ENCODE measurements at regions not wholly inside any gene's neighbourhood (a gene's known extent, or its start where the extent isn't known, plus 50 kb on each side); places are given as distances from the start of the nearest gene placed in this dataset.

DNA sequence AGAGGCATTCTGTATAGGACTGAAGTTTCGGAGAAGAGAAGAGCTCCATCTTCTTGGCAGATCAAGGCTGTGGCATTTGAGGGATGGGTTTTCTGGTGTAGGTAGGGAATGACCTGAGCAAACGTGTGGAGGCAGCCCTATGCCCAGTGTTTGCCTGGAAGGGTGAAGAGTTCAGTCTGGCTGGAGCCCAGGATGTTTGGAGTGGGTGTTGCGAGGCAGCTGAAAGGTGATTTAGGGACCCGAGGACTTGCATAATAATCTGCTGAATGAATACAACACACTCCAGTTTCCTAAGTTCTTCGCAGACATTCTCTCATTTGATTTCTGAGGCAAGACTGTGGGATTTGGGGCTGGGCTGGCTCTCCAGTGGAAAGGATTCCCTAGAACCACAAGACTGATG, 186.2 kb downstream of the CYLD start:
- Histone ChIP-seq H3K9ac (ENCODE audit: low read depth, low read length) (no peak overlapping the region), H3K9me3 (ENCODE audit: control insufficient read depth, insufficient read depth, low read length) (no peaks in the 10 kb centered on the region), H3K36me3 (ENCODE audit: insufficient read depth, low read length) (no peaks in the 10 kb centered on the region), H3K4me1 (ENCODE audit: insufficient read depth, low read length) (no peaks in the 10 kb centered on the region)

DNA sequence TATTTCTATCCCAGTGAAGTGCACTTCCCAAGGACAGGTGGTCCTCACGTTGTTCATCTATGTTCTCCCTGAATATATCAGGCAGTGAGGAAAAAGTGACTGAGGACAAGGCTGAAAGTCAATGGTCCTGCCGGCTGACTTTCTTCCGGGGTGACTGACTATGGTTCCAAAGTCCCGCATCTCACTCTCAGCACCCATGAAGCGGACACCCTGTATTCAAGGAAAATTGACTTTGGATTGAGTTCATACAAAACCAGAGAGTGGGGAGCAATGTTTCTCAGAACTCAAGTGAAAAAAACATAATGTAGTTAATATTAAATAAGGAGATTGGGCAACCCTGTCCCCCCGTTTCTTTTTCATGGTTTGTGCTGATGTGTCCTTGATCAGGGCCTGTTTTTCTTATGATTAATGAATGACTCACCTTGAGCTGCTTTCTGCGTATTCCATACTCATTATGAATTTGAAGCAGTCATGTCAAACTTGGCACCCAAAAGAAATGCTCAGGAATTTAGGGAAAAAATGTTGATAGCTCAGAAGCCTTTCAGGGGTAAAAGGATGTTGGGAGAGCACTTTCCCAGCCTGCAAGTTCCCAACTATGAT, 184.0 kb downstream of the CYLD start:
- H3K36me3 ChIP-seq (ENCODE audit: insufficient read depth, low read length) = no peaks in the 10 kb centered on the region
- no peaks in the 10 kb centered on the region for H3K4me1 ChIP-seq (ENCODE audit: insufficient read depth, low read length)
- H3K9me3 ChIP-seq (ENCODE audit: control insufficient read depth, insufficient read depth, low read length) = no peaks in the 10 kb centered on the region
- H3K9ac ChIP-seq (ENCODE audit: low read depth, low read length) = no peak overlapping the region

DNA sequence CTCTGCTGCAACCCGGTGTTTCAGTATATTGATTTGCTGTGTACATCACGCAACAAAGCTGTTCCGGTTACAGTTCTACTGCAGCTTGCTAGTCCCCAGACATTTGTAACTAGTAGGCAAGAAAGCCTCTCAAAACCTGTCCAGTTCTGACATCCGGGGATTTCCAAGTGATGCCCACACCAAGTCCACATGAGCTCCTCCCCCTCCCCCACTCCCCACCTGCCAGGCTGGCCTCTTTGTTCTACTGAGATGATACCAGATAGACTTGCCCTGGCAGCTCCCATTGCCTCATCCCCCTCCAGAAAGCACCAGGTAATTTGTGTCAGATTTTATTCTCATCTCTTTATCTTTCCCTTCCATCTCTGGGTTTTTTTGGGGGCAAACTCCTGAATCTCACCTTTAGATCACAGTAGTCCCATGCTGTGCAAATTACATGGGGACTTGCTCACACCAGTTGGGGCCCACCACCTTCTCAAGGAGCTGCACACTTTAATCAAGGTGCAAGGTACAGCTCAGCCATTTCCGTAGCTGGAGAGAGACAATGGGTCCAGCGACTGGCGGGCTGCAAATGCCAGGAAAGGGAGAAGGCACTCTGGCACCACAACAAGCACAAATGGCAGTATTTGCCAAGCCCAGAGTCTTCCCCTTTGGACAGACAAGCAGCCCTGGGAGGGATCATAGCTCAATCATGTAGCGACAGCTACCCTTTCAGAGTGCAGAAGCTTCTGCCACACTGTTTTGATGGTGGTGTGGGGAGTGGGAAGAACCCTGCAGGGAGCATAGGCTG, 183.1 kb downstream of the CYLD start:
- Histone ChIP-seq H3K9me3 (ENCODE audit: control insufficient read depth, insufficient read depth, low read length) (no peaks in the 10 kb centered on the region), H3K9ac (ENCODE audit: low read depth, low read length) (no peak overlapping the region), H3K36me3 (ENCODE audit: insufficient read depth, low read length) (no peaks in the 10 kb centered on the region), H3K4me1 (ENCODE audit: insufficient read depth, low read length) (no peaks in the 10 kb centered on the region)

DNA sequence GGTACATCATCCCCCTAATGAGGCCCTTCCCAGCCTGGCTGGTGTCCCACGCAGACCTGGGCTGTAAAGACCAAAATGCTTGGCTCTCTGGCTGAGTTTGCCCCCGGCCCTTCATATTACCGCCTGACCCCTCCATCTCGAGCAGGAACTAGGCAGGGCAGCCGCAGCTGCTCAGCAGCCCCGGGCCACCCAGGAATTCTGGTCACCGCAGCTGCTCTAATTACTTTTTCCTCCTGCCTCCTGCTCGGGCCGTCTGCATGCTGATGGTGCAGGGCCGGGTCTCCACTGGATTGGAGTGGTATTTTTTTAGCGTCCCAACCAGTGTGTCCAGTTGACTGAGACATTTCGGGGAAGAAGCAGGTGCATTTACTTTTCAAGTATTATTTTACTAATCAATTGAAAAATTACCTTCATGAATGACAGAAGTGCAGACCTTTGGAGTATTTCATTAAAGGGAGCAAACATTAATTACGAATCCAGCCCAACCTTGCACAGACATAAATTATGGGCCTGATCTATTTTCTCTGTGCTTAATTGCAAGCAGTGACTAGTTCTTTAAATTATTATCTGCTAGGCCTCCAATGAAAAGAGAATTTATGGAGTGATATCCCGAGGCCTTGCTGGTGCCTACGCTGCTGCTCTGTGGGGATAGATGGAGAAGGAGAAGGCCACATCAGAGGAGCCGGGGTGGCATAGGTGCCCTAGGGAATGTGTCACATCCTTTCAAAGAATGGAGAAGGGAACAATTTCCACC, 176.2 kb downstream of the CYLD start:
- H3K36me3 ChIP-seq (ENCODE audit: insufficient read depth, low read length) = no peaks in the 10 kb centered on the region
- H3K9me3 ChIP-seq (ENCODE audit: control insufficient read depth, insufficient read depth, low read length) = no peaks in the 10 kb centered on the region
- no peaks in the 10 kb centered on the region for H3K4me1 ChIP-seq (ENCODE audit: insufficient read depth, low read length)
- H3K9ac ChIP-seq (ENCODE audit: low read depth, low read length) = no peak overlapping the region

DNA sequence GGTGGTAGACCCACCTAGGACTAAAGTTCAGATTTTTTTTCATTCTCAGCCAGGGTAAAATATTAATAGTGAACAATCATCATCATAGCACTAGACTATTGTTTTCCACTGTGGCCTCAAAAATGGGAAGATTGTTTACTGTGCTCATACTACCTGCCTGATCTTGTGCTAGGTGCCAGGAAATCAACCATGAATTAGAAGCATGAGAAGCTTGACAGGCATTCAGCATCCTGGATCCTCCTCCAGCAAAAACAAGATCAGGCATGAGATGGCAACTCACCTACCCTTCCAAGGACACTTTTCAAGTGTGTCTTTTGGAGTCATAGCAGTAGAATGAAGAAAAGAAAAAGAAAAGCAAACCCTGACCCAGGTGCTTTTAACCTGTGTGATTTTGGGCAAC, 174.2 kb downstream of the CYLD start:
- H3K9ac ChIP-seq (ENCODE audit: low read depth, low read length) = no peak overlapping the region
- H3K4me1 ChIP-seq (ENCODE audit: insufficient read depth, low read length) = no peaks in the 10 kb centered on the region
- H3K9me3 ChIP-seq (ENCODE audit: control insufficient read depth, insufficient read depth, low read length) = no peaks in the 10 kb centered on the region

DNA sequence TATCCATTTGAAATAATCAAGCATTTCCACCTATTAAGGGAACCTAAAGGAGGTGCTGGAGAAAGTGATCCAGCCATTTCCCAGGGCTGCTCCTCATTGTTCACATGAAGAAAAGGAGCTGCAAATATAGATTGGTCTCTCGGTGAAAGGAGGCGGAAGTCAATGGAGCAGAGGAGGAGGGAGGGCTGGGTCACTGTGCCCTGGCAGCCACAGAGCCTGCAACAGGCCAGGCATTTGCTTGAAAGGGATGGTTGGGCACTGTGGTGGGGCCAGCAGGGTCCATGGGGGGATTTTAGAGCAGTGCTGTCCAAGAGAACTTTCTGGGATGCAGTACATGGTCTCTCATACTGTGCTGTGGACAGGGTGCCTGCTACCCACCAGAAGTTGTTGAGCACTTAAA, 173.2 kb downstream of the CYLD start:
- H3K36me3 ChIP-seq (ENCODE audit: insufficient read depth, low read length) = no peaks in the 10 kb centered on the region
- H3K9me3 ChIP-seq (ENCODE audit: control insufficient read depth, insufficient read depth, low read length) = no peaks in the 10 kb centered on the region
- H3K9ac ChIP-seq (ENCODE audit: low read depth, low read length) = no peak overlapping the region
- H3K4me1 ChIP-seq (ENCODE audit: insufficient read depth, low read length) = no peaks in the 10 kb centered on the region

More for the DNA sequence above, 174.2 kb downstream of the CYLD start:
- H3K36me3 ChIP-seq (ENCODE audit: insufficient read depth, low read length) = no peaks in the 10 kb centered on the region

DNA sequence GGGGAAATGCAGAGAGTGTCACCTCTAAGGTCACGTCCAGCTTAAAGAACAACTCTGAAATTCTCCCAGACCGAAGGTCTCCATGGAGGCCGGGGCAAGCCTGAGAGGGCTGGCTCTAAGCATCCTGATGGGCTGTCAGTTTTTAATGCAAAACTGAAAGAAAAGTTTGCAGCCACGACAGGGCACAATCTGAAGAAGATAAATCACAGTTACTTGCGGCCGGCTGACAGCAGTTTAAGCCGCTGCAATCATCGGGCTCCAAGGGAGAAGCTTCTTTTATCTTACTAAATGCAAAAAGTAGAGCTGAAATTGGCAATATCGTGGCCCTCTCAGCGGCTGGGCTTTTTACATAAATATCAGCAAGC, 168.8 kb downstream of the CYLD start:
- Histone ChIP-seq H3K9me3 (ENCODE audit: control insufficient read depth, insufficient read depth, low read length) (no peaks in the 10 kb centered on the region), H3K4me1 (ENCODE audit: insufficient read depth, low read length) (no peaks in the 10 kb centered on the region), H3K9ac (ENCODE audit: low read depth, low read length) (no peak overlapping the region), H3K36me3 (ENCODE audit: insufficient read depth, low read length) (no peaks in the 10 kb centered on the region)

DNA sequence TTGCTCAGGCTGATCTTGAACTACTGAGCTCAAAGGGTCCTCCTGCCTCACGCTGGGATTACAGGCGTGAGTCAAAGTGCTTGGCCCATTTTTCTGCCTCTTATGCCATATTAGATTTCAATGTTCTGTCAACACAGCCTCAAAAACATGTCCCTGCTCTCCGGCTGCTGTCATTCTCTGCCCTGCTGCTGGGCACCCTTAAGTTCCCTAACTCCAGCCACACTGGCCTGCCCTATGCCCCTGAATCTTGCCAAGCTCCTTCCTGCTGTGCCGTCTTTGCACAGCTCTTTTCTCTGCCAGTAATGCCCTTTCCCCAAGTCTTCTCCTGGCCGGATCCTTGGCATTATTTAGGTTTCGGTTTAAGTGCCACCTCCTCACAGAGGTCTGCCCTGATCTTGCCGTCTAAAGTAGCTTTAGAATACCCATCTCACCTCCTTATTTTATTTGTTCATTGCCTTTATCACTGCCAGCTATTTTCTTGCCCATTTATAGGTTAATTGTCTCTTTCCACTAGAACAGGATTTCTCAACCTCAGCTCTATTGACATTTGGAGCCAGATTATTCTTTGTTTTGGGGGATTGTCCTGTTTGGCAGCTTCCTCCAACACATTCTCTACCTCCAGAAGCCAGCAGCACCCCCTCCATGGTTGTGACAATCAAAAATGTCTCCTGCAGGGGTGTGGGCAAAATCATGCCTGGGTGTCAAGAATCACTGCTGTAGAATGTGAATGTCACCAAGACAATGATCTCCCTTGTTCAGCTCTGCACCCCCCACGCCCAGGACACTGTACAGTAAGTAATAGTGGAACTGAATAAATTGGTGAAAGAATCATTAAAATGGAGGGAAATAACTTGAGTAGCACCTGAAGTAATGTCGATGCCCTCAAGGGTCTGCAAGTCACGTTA, 168.2 kb downstream of the CYLD start:
- Histone ChIP-seq H3K36me3 (ENCODE audit: insufficient read depth, low read length) (no peaks in the 10 kb centered on the region), H3K4me1 (ENCODE audit: insufficient read depth, low read length) (no peaks in the 10 kb centered on the region), H3K9me3 (ENCODE audit: control insufficient read depth, insufficient read depth, low read length) (no peaks in the 10 kb centered on the region), H3K9ac (ENCODE audit: low read depth, low read length) (no peak overlapping the region)

DNA sequence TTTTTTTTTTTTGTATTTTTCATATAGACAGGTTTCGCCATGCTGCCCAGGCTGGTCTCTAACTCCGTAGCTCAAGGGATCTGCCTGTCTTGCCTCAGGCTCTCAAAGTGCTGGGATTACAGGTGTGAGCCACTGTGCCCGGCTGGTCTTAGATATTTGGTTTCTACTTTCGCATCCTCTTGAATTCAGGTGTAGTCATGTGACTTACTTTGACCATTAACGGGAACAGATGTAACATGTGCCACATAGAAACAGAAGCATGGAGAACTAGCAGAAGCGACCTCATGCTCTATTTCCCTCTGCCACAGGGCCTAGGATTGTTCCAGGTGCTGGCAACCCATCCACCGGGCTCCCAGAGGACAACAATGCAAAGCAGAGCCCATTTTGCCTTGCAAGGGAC, 166.6 kb downstream of the CYLD start:
- H3K9me3 ChIP-seq (ENCODE audit: control insufficient read depth, insufficient read depth, low read length) = no peaks in the 10 kb centered on the region
- no peak overlapping the region for H3K9ac ChIP-seq (ENCODE audit: low read depth, low read length)
- no peaks in the 10 kb centered on the region for H3K36me3 ChIP-seq (ENCODE audit: insufficient read depth, low read length)
- H3K4me1 ChIP-seq (ENCODE audit: insufficient read depth, low read length) = no peaks in the 10 kb centered on the region

DNA sequence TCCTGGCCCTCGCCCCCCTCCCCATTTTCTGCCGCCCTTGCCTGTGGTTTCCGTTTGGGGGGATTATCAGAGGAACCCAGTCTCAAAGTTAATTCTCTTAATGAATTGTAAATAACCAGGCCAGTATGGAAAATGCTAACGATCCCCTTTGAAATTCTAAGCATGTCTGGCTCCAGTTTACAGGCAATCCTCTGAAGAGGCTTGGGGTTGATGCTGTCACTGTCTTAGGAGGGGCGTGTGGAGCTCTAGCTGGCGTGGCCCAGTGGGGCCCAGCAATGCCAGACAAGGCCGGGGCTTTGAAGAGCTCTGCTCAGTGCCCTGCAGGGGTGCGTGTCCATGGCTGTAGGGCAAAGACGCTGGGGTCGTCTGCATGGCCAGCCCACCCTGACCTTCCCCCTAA, 164.6 kb downstream of the CYLD start:
- Histone ChIP-seq H3K9me3 (ENCODE audit: control insufficient read depth, insufficient read depth, low read length) (no peaks in the 10 kb centered on the region), H3K36me3 (ENCODE audit: insufficient read depth, low read length) (no peaks in the 10 kb centered on the region), H3K9ac (ENCODE audit: low read depth, low read length) (no peak overlapping the region), H3K4me1 (ENCODE audit: insufficient read depth, low read length) (no peaks in the 10 kb centered on the region)

DNA sequence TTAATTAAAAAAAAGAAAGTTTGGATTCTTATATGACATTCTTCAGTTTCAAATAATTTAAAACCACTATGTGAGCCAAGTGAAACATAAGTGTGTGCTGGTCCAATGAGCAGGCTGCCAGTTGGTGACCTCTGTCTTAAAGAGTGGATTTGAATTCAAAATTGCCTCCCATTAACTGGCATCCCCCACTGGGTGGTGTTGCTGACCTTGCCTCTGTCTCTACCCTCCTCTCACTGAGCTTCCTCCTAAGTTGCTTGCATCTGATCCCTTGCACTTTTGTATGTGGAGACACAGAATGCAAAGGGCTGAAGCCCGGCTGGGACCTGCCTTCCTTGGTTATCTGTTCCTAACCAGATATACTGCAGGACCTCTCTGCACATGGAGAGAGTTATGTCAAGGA, 160.6 kb downstream of the CYLD start:
- no peaks in the 10 kb centered on the region; the same call in 1 of the 2 replicates for H3K9me3 ChIP-seq (ENCODE audit: control insufficient read depth, insufficient read depth, low read length)

DNA sequence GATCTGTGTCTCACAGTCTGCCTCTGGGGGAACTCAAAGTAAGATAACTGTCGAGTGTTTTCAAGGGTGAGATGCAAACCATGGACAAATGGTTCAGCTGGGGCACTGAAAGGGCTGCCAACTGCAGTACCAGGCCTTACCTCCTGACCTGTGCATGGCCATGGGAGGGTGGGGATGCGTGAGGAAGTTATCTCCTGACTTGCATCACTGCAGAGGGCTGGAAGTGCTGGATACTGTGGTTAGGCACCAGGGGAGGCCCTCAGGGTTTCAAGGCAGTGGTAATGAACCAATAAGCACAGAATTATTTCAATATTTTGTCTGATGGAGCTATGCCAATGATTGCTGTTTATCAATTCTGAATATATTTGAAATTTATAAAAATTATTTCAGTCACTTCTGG, 159.2 kb downstream of the CYLD start:
- Histone ChIP-seq H3K9ac (ENCODE audit: low read depth, low read length) (no peak overlapping the region), H3K9me3 (ENCODE audit: control insufficient read depth, insufficient read depth, low read length) (no peaks in the 10 kb centered on the region; the same call in 1 of the 2 replicates), H3K36me3 (ENCODE audit: insufficient read depth, low read length) (no peaks in the 10 kb centered on the region), H3K4me1 (ENCODE audit: insufficient read depth, low read length) (no peaks in the 10 kb centered on the region)

More for the DNA sequence above, 160.6 kb downstream of the CYLD start:
- no peaks in the 10 kb centered on the region for H3K4me1 ChIP-seq (ENCODE audit: insufficient read depth, low read length)
- no peaks in the 10 kb centered on the region for H3K36me3 ChIP-seq (ENCODE audit: insufficient read depth, low read length)
- no peak overlapping the region for H3K9ac ChIP-seq (ENCODE audit: low read depth, low read length)

DNA sequence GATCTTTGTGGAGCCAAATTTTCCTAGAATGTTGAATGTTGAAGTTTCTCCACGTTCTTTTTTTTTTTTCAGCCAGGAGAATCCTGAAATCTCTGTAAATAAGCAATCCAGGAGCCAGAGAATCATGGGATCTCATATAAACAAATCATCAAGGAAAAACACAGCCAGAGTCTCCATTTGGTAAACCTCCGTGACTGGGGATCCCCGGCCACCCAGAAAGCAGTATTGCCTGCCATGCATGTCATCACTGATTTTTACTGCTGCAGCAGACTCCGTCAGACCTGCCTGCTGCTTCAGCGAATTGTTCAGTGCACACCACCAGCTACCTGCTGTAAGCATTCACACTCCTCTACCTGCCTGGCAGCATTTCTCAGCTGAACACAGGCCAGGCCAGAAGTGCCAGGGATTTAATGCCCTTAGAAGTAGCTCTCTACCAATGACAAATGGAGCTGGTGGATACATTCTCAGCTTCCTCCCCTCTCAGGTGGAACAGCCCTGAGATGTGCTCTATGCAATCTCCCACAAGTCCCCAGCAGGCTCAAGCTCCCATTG, 158.6 kb downstream of the CYLD start:
- Histone ChIP-seq H3K9me3 (ENCODE audit: control insufficient read depth, insufficient read depth, low read length) (no peaks in the 10 kb centered on the region; the same call in 1 of the 2 replicates), H3K9ac (ENCODE audit: low read depth, low read length) (no peak overlapping the region), H3K36me3 (ENCODE audit: insufficient read depth, low read length) (no peaks in the 10 kb centered on the region), H3K4me1 (ENCODE audit: insufficient read depth, low read length) (no peaks in the 10 kb centered on the region)

DNA sequence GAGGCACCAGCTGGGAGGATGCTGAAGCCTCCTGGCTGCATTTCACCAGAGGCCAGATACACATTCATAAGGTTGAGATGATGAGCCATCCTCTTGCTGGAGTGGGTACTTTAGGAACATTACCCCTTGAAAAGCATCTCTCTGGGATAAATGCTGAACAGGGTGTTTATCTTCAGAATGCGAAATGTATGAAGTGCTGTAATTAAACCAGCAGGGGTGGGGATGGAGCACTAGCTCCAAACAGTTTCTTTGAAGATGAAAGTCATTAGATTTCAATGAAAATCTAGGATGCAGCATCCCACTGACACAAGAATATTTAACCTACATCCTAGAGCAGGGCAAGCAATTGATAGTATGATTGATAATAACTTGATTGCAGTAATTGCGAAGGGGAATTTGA, 158.1 kb downstream of the CYLD start:
- no peaks in the 10 kb centered on the region for H3K4me1 ChIP-seq (ENCODE audit: insufficient read depth, low read length)
- H3K36me3 ChIP-seq (ENCODE audit: insufficient read depth, low read length) = no peaks in the 10 kb centered on the region
- H3K9ac ChIP-seq (ENCODE audit: low read depth, low read length) = no peak overlapping the region
- H3K9me3 ChIP-seq (ENCODE audit: control insufficient read depth, insufficient read depth, low read length) = no peaks in the 10 kb centered on the region; the same call in 1 of the 2 replicates

Measured in ES-I3 (cell line).